Mesenchymal stem cell (in vitro differentiated cells and primary cell): ENCODE measurements at regions not wholly inside any gene's neighbourhood (a gene's known extent, or its start where the extent isn't known, plus 50 kb on each side); places are given as distances from the start of the nearest gene placed in this dataset.

Experiments
- DNase-seq: peaks from one replicate; pipeline ENCODE4 v3.0.0-alpha.2; 2013
- H2AFZ ChIP-seq: one replicate; pipeline ENCODE4 v1.6.1; 2013; ENCODE audit warnings: low read depth, mild to moderate bottlenecking, control low read depth, inconsistent platforms, low read length, moderate library complexity
- H2AK5ac ChIP-seq: 2 replicates; pipeline ENCODE4 v1.6.1; 2013; ENCODE audit warnings: low read length, moderate library complexity, mild to moderate bottlenecking, inconsistent platforms; ENCODE audit not compliant: severe bottlenecking
- H2BK120ac ChIP-seq: one replicate; pipeline ENCODE4 v1.6.1; 2013; ENCODE audit warnings: low read depth, mild to moderate bottlenecking, inconsistent platforms, low read length, moderate library complexity
- H2BK12ac ChIP-seq, 2 experiments: one replicate each; pipeline ENCODE4 v1.6.1; 2013; ENCODE audit warnings: inconsistent platforms in 2 of 2, low read length in 2 of 2, mild to moderate bottlenecking in 2 of 2, moderate library complexity in 2 of 2, control low read depth in 1 of 2
- H2BK15ac ChIP-seq: one replicate; pipeline ENCODE4 v1.6.1; 2013; ENCODE audit warnings: mild to moderate bottlenecking, low read depth, inconsistent platforms; ENCODE audit not compliant: poor library complexity, severe bottlenecking
- H2BK5ac ChIP-seq: 2 replicates; pipeline ENCODE4 v1.6.1; 2013; ENCODE audit warnings: low read depth, mild to moderate bottlenecking, low read length, control low read depth, inconsistent platforms; ENCODE audit not compliant: poor library complexity, severe bottlenecking
- H3K14ac ChIP-seq, 2 experiments: one replicate each; pipeline ENCODE4 v1.6.1; 2013; ENCODE audit warnings: inconsistent platforms in 2 of 2, low read length in 2 of 2, control low read depth in 1 of 2, mild to moderate bottlenecking in 1 of 2, moderate library complexity in 1 of 2
- H3K18ac ChIP-seq, 2 experiments: one replicate each; pipeline ENCODE4 v1.6.1; 2013; ENCODE audit warnings: inconsistent platforms in 2 of 2, low read length in 2 of 2, control low read depth in 1 of 2, low read depth in 1 of 2, mild to moderate bottlenecking in 1 of 2
- H3K23ac ChIP-seq, 2 experiments: one replicate each; pipeline ENCODE4 v1.6.1; 2013; ENCODE audit warnings: inconsistent platforms in 2 of 2, low read length in 2 of 2, mild to moderate bottlenecking in 2 of 2, moderate library complexity in 2 of 2, control low read depth in 1 of 2
- H3K27ac ChIP-seq: 2 replicates; pipeline ENCODE4 v1.5.1; 2013; ENCODE audit warnings: mild to moderate bottlenecking, moderate library complexity, low read length, control low read depth, inconsistent platforms; ENCODE audit not compliant: poor library complexity, severe bottlenecking
- H3K27me3 ChIP-seq, 2 experiments: 2 replicates each; pipeline versions ENCODE4 v1.6.1 to v1.7.0; 2013; ENCODE audit warnings: low read length in 2 of 2, mild to moderate bottlenecking in 2 of 2, moderate library complexity in 2 of 2, control low read depth in 1 of 2, inconsistent platforms in 1 of 2; ENCODE audit not compliant: control insufficient read depth in 1 of 2, insufficient read depth in 1 of 2
- H3K36me3 ChIP-seq, 2 experiments: 2 replicates each; pipeline versions ENCODE4 v1.6.1 to v1.7.0; 2013; ENCODE audit warnings: low read length in 2 of 2, control low read depth in 1 of 2, inconsistent platforms in 1 of 2, low read depth in 1 of 2, mild to moderate bottlenecking in 1 of 2; ENCODE audit not compliant: insufficient read depth in 2 of 2, control insufficient read depth in 1 of 2
- H3K4ac ChIP-seq, 2 experiments: one replicate each; pipeline ENCODE4 v1.6.1; 2013; ENCODE audit warnings: inconsistent platforms in 2 of 2, low read length in 2 of 2, mild to moderate bottlenecking in 2 of 2, moderate library complexity in 2 of 2, control low read depth in 1 of 2, low read depth in 1 of 2
- H3K4me1 ChIP-seq: 2 replicates; pipeline ENCODE4 v1.6.1; 2013; ENCODE audit warnings: low read depth, low read length, control low read depth; ENCODE audit not compliant: control insufficient read depth, insufficient read depth
- H3K4me2 ChIP-seq: 2 replicates; pipeline ENCODE4 v1.6.1; 2013; ENCODE audit warnings: low read length, mild to moderate bottlenecking, inconsistent platforms; ENCODE audit not compliant: poor library complexity, severe bottlenecking
- H3K4me3 ChIP-seq, 2 experiments: 2 replicates each; pipeline versions ENCODE4 v1.5.1 to v1.7.0; 2013; ENCODE audit warnings: low read length in 2 of 2, mild to moderate bottlenecking in 2 of 2, control low read depth in 1 of 2, low read depth in 1 of 2; ENCODE audit not compliant: insufficient read depth in 1 of 2
- H3K79me1 ChIP-seq: replicated peaks from 2 replicates; pipeline ENCODE4 v1.6.1; 2013; ENCODE audit warnings: mild to moderate bottlenecking, control low read depth, low read length, inconsistent platforms; ENCODE audit not compliant: poor library complexity, severe bottlenecking
- H3K9ac ChIP-seq: 2 replicates; pipeline ENCODE4 v1.7.0; 2013; ENCODE audit warnings: mild to moderate bottlenecking, low read length, moderate library complexity
- H3K9me3 ChIP-seq: 2 replicates; pipeline ENCODE4 v1.7.0; 2013; ENCODE audit warnings: mild to moderate bottlenecking, low read length; ENCODE audit not compliant: control insufficient read depth
- H4K8ac ChIP-seq: one replicate; pipeline ENCODE4 v1.6.1; 2013; ENCODE audit warnings: inconsistent platforms, mild to moderate bottlenecking, low read length, moderate library complexity
- H4K91ac ChIP-seq: one replicate; pipeline ENCODE4 v1.6.1; 2013; ENCODE audit warnings: mild to moderate bottlenecking, low read length, inconsistent platforms
- WGBS: methylation state at CpG from one replicate; pipeline ENCODE4 v1.1.7; 2013; ENCODE audit warnings: mixed read lengths; 5-methylcytosine and 5-hydroxymethylcytosine counted together

DNA sequence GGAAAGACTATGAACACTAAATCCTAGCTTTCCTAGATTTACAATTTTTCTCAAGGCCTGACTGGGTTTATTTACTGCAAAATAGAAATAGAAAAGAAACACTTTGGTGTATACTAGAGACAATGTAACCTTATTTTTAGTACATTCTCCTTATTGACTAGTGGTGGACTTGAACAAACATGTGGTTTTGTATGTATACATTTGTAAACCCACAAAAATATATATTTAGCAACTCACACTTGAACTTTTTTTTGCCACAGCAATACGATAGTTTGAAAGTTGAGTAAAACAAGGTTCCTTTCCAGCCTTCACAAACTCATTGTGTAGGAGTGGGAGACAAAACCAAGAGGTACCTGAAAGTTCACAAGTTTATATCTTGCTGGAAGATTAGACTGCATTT, 1633.4 kb upstream of the LRRTM1 start:
- Histone ChIP-seq H2BK5ac (no peak overlapping the region), H3K9me3 (peaks cover 9% of the 10 kb centered on the region), H3K27ac (no peak overlapping the region), H3K4me1 (no peaks in the 10 kb centered on the region), H3K9ac (no peak overlapping the region), H2BK12ac (no peak overlapping the region), H3K23ac (no peak overlapping the region), H4K8ac (no peak overlapping the region), H3K4ac (no peak overlapping the region), H3K18ac (no peak overlapping the region), H4K91ac (no peak overlapping the region), H2AK5ac (no peak overlapping the region), H2AFZ (no peak overlapping the region), H3K14ac (no peak overlapping the region), H3K4me3 (no peak overlapping the region), H2BK120ac (no peak overlapping the region), H3K79me1 (no peaks in the 10 kb centered on the region), H3K4me2 (no peak overlapping the region), H2BK15ac (no peak overlapping the region), H3K27me3 (no peaks in the 10 kb centered on the region), H3K36me3 (no peaks in the 10 kb centered on the region)
- no CpG with 5 or more reads among the region's 1 CpG for WGBS
- no peak for DNase-seq

DNA sequence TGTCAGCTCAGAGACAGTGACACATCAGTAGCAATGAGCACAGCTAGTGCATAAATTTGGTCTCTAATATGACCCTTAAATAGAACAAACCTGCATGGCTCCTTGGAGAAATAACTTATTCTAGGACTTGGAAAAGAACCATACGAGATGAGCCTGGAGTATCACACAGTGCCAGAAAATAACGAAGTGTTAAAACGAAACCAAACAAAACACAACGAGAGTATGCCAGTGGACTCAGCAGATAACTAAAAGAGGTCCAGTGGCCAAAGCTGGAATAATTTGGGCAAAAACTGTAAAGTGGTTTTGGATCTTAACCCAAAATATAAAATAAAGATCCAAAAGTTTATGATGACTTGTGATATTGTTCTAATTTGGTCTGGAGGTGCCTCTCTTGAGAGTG, 1599.0 kb upstream of the LRRTM1 start:
- Histone ChIP-seq H3K23ac (no peak overlapping the region), H3K18ac (no peak overlapping the region), H4K8ac (no peak overlapping the region), H3K9ac (no peak overlapping the region), H3K9me3 (no peaks in the 10 kb centered on the region), H4K91ac (no peak overlapping the region), H3K27ac (no peak overlapping the region), H2AFZ (no peak overlapping the region), H2BK15ac (no peak overlapping the region), H3K27me3 (no peaks in the 10 kb centered on the region), H2BK5ac (no peak overlapping the region), H3K4me3 (no peak overlapping the region), H3K4me1 (no peaks in the 10 kb centered on the region), H3K4ac (no peak overlapping the region), H3K14ac (no peak overlapping the region), H3K36me3 (no peaks in the 10 kb centered on the region), H2BK12ac (no peak overlapping the region), H3K79me1 (no peaks in the 10 kb centered on the region), H2BK120ac (no peak overlapping the region), H3K4me2 (no peak overlapping the region), H2AK5ac (no peak overlapping the region)
- no peak for DNase-seq
- WGBS: 91% methylated on average over 4 of the region's 4 CpGs

GRCh38 chr2:81901017-81901416, 1596.5 kb upstream of the LRRTM1 start:
- no peak overlapping the region for H3K23ac ChIP-seq
- no peak overlapping the region for H4K8ac ChIP-seq
- H2BK5ac ChIP-seq: no peak overlapping the region
- H3K18ac ChIP-seq: no peak overlapping the region
- H2BK120ac ChIP-seq: no peak overlapping the region
- H3K14ac ChIP-seq: no peak overlapping the region
- no peak overlapping the region for H2AFZ ChIP-seq
- no peak overlapping the region for H4K91ac ChIP-seq
- H3K9ac ChIP-seq: no peak overlapping the region
- no peaks in the 10 kb centered on the region for H3K79me1 ChIP-seq
- H3K36me3 ChIP-seq: no peaks in the 10 kb centered on the region
- H3K27me3 ChIP-seq: no peaks in the 10 kb centered on the region
- no peak for DNase-seq
- no peak overlapping the region for H2BK12ac ChIP-seq
- H2AK5ac ChIP-seq: no peak overlapping the region
- no peak overlapping the region for H3K27ac ChIP-seq
- no peak overlapping the region for H3K4me2 ChIP-seq
- no peaks in the 10 kb centered on the region for H3K9me3 ChIP-seq
- H2BK15ac ChIP-seq: no peak overlapping the region
- no peak overlapping the region for H3K4ac ChIP-seq
- H3K4me3 ChIP-seq: no peak overlapping the region
- 50% methylated on average over 1 of the region's 3 CpGs for WGBS
- H3K4me1 ChIP-seq: no peaks in the 10 kb centered on the region

DNA sequence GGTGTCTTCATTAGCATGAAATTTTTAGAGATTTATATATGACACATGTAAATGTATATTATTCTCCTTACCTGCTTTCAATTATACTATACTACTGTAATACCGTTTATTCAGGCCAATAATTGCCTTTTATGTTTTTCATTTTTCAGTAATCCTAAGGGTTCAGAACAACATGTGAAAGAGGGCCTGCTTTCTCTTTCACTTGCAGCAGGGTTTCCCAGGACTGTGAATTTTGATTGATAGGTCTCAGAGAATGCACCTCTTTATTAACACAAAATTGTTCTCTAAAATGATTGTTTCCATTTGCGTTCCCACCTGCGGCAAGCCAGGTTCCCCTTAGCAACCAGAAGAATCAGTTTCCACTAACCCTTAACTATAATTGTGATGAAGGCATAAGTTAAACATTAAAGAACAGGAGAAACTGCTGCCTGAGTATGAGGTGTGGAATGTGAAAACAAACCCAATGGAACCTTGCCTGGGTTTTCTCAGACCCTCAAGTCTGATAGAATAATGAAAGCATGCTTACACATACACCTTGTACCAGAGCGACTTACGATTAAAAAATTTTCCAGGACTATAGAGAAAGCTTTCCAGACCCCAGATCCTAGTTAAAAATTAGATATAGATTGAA, 1591.2 kb upstream of the LRRTM1 start:
- H3K14ac ChIP-seq: no peak overlapping the region
- no CpG with 5 or more reads among the region's 5 CpGs for WGBS
- H3K27me3 ChIP-seq: no peaks in the 10 kb centered on the region
- DNase-seq: no peak
- H2BK12ac ChIP-seq: no peak overlapping the region
- no peaks in the 10 kb centered on the region for H3K9me3 ChIP-seq
- H3K4me3 ChIP-seq: no peak overlapping the region
- H3K18ac ChIP-seq: no peak overlapping the region
- H3K36me3 ChIP-seq: no peaks in the 10 kb centered on the region
- H3K79me1 ChIP-seq: no peaks in the 10 kb centered on the region
- no peak overlapping the region for H3K9ac ChIP-seq
- H4K8ac ChIP-seq: no peak overlapping the region
- H2BK5ac ChIP-seq: no peak overlapping the region
- H2AK5ac ChIP-seq: no peak overlapping the region
- H3K4me1 ChIP-seq: no peaks in the 10 kb centered on the region
- peak overlapping the region; percentile 33 for H3K4me2 ChIP-seq
- H3K23ac ChIP-seq: no peak overlapping the region
- H2BK120ac ChIP-seq: no peak overlapping the region
- H3K4ac ChIP-seq: no peak overlapping the region
- no peak overlapping the region for H2BK15ac ChIP-seq
- no peak overlapping the region for H4K91ac ChIP-seq
- H2AFZ ChIP-seq: no peak overlapping the region
- H3K27ac ChIP-seq: peak overlapping the region; percentile 72
